VCaP (cell line): ENCODE measurements at regions not wholly inside any gene's neighbourhood (a gene's known extent, or its start where the extent isn't known, plus 50 kb on each side); places are given as distances from the start of the nearest gene placed in this dataset.
A peak's percentile ranks its signal among the peaks of the same experiment; 100 is the strongest.

ENCODE experiments used
- H3K27ac ChIP-seq: fragments of 450-650 bp; 2 replicates; pipeline ENCODE4 v1.5.1; 2017
- CTCF ChIP-seq: fragments of 450-650 bp; conservative IDR thresholded peaks from 2 replicates; pipeline ENCODE4 v1.5.1; 2017; ENCODE audit warnings: mild to moderate bottlenecking, moderate library complexity

GRCh38 chr3:40717471-40717870, 192.7 kb downstream of the ZNF621 start:
- H3K27ac ChIP-seq = no peak overlapping the region
- TF ChIP-seq CTCF = no peak

DNA sequence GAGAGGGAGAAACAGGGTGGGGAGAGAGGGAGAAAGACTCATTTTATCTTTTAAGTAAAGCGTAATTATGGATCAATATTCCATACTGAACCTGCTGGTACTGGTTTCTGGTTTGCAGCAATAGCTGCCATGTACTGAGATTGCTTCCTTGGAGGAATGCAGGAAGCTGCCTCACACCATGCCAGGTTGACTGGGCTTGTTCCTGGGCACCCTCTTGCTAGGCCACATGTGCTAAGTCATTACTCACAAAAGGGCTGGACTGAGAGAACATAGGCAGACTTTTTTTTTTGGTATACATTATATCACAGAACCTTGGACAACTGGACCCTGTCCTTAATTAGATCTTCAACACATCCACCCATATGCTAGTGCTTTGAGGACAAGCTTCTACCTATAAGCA, 193.4 kb downstream of the ZNF621 start:
- TF ChIP-seq CTCF = no peak
- no peak overlapping the region for H3K27ac ChIP-seq

GRCh38 chr3:40718681-40719080, 193.9 kb downstream of the ZNF621 start:
- no peak for TF ChIP-seq CTCF
- no peak overlapping the region for H3K27ac ChIP-seq

GRCh38 chr3:40719660-40720287, 195.0 kb downstream of the ZNF621 start:
- peak; percentile 83 for TF ChIP-seq CTCF
- H3K27ac ChIP-seq = no peak overlapping the region

GRCh38 chr3:40720341-40720740, 195.6 kb downstream of the ZNF621 start:
- TF ChIP-seq CTCF = no peak
- no peak overlapping the region for H3K27ac ChIP-seq

- H3K27ac ChIP-seq = no peak overlapping the region
- no peak for TF ChIP-seq CTCF
These were observed 196.1 kb downstream of the ZNF621 start for GRCh38 chr3:40720863-40721262.

- TF ChIP-seq CTCF = no peak
- no peak overlapping the region for H3K27ac ChIP-seq
These were observed 198.4 kb downstream of the ZNF621 start for GRCh38 chr3:40723083-40723660.
